Activated naive CD4-positive, alpha-beta T cell treated with anti-CD3 and anti-CD28 coated beads for 36 hours (primary cell): ENCODE measurements at regions not wholly inside any gene's neighbourhood (a gene's known extent, or its start where the extent isn't known, plus 50 kb on each side); places are given as distances from the start of the nearest gene placed in this dataset.

Source experiments
- CTCF ChIA-PET: fragments of 350-600 bp; sonication (Branson Sonifier 250); formaldehyde crosslinking; loops from one replicate; lab custom pipeline; 2021; ENCODE audit warnings: antibody characterized with exemption; lab: Charles Lee
- DNase-seq: peaks from one replicate; pipeline ENCODE4 v3.0.0-alpha.2; 2020
- H3K27ac Mint-ChIP-seq: one replicate; pipeline ENCODE4 v1.8.0; 2021; ENCODE audit warnings: mild to moderate bottlenecking, mixed read lengths
- H3K27me3 Mint-ChIP-seq: one replicate; pipeline ENCODE4 v1.8.0; 2021; ENCODE audit warnings: low read depth, mixed read lengths
- H3K36me3 Mint-ChIP-seq: one replicate; pipeline ENCODE4 v1.8.0; 2021; ENCODE audit warnings: low read depth, mixed read lengths
- H3K4me1 Mint-ChIP-seq: one replicate; pipeline ENCODE4 v1.8.0; 2021; ENCODE audit warnings: low read depth, mixed read lengths
- H3K4me3 Mint-ChIP-seq: one replicate; pipeline ENCODE4 v1.8.0; 2021; ENCODE audit warnings: mild to moderate bottlenecking, moderate library complexity, mixed read lengths
- H3K9me3 Mint-ChIP-seq: one replicate; pipeline ENCODE4 v1.8.0; 2021; ENCODE audit warnings: mixed read lengths
- intact Hi-C: fragments of 100-400 bp; cut with micrococcal nuclease; formaldehyde crosslinking; loops from one replicate; pipeline ENCODE4 v1.15.1; 2023

DNA sequence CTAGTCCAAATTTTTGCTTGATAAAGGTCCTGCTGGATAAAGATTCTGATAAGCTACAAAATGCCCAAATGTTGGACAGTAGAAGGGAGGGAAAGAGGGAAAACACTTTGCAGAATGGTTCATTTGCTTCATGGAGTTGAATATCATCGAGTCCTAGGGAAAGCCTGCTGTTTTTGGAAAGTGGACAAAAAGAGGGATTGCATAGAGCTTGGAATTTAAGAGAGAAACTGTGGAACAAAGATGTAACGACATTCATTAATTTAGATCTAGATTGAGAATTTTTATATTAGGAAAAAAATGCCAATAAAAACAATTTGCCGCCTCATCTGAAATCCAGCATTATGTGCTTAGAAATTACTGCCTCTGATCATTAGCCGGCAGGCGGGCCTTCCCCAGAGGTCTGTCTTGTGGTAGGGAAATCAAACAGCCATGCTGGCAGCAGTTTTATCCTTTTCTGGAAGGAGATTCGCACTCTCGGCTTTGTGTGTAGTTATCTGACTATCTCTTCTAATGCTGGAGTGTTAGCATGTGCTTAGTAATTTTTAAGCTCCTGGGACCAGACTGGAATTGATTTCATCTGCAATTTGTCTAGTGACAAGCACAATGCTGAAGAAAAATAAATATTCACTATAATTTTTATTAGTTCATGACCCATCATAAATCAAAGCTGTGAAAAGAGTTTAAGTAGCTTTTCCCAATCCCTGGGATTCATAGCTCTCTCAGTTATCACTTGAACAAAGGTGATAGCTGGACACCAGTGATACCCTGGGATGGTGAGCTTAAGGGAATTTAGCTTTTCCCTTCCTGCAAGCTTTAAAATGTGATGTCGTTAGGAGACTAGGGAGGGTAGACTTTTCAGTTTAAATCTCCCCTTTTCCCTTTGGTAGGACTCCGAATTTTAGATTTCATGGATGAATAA is 329.5 kb downstream of the PRL start:
- intact Hi-C loops: no loop called here
- H3K27me3 Mint-ChIP-seq: no peaks in the 10 kb centered on the region
- no peaks in the 10 kb centered on the region for H3K9me3 Mint-ChIP-seq
- H3K36me3 Mint-ChIP-seq: no peaks in the 10 kb centered on the region
- DNase-seq: no peak
- CTCF ChIA-PET: interaction anchor here (0.5 kb wide), 1 partner anchor 1400 kb away, joined by 3 read pairs; no protein-coding TSS in a partner anchor
- no peak overlapping the region for H3K4me3 Mint-ChIP-seq
- H3K4me1 Mint-ChIP-seq: peaks cover 3% of the 10 kb centered on the region
- no peak overlapping the region for H3K27ac Mint-ChIP-seq

DNA sequence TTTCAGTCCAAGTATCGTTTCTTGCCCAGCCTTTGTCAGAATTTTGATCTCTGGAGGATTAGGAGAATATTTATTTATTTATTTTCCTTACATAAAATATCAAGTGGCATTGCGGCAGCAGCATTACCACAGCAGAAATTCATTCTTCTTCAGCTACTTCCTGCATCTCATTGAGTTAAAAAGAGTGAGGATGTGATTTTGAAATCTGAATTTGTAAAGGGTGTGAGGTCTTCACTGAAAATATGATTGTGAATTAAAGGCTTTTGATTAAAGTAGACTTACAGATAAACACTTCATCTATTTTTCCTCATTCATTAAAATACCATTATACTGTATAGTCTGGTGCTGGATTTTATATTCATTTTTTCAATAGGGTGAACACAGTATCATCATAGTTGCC is 328.4 kb downstream of the PRL start:
- H3K4me1 Mint-ChIP-seq: peaks cover 3% of the 10 kb centered on the region
- no peaks in the 10 kb centered on the region for H3K36me3 Mint-ChIP-seq
- no peaks in the 10 kb centered on the region for H3K9me3 Mint-ChIP-seq
- no peak for DNase-seq
- intact Hi-C loops: no loop called here
- CTCF ChIA-PET: no interaction called here
- H3K4me3 Mint-ChIP-seq: no peak overlapping the region
- H3K27ac Mint-ChIP-seq: no peak overlapping the region
- no peaks in the 10 kb centered on the region for H3K27me3 Mint-ChIP-seq

DNA sequence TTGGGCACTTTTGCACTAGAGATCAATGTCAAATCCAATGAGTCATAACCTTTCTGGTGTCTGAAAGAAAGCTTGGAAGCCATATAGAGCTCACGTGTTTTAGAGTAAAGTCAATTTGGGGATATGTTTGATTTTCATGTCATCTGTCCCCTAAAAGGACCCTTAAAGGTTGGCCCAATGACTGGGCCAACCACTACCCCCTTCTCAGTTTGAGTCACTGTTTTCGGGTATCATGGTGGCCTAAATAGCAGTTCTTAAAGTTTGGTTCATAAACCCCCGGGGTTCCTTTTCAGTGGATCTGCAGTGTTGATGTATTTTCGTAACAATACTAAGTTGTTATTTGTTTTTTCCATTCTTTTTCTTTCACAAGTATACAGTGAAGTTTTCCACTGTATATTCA is 327.6 kb downstream of the PRL start:
- no peak for DNase-seq
- Mint-ChIP-seq H3K36me3 (no peaks in the 10 kb centered on the region), H3K4me3 (no peak overlapping the region), H3K4me1 (peaks cover 3% of the 10 kb centered on the region), H3K27ac (no peak overlapping the region), H3K27me3 (no peaks in the 10 kb centered on the region), H3K9me3 (no peaks in the 10 kb centered on the region)
- intact Hi-C loops: no loop called here
- CTCF ChIA-PET: no interaction called here

DNA sequence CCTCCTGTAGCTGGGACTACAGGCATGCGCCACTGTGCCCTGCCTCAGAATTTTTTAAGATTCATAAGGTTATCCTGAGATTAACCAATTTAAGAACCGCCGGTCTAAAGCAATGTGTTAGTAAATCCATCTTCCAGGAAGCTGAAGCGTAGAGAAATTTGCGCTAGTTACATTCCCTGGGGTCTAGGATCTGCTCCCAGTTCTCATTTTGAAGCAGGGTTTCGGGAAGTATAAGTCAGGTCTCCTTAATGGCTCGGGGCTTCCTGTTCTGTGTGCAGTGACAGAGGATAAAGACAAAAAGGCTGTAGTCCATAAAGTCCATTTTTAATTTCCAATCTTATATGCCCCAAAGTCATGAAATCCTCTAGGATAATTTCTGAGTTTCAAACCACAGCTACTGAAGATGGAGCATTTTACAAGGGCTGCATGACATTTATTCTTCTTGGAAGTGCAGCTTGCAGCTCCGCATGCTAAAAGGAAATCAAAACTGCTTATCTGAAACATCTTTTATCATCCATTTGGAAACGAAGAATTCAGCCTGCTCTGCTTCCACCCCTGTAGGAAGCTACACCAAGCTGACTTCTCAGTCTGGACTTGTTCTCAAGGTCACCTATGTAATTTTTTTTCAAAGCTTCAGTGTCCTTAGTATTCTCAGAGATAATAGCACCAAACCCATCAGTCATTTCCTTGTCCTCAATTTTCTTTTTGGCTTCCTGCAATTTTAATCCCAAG is 326.1 kb downstream of the PRL start:
- Mint-ChIP-seq H3K4me3 (no peak overlapping the region), H3K9me3 (no peaks in the 10 kb centered on the region), H3K4me1 (no peaks in the 10 kb centered on the region), H3K27ac (no peak overlapping the region), H3K36me3 (no peaks in the 10 kb centered on the region), H3K27me3 (no peaks in the 10 kb centered on the region)
- DNase-seq: no peak
- CTCF ChIA-PET: interaction anchor here (1.2 kb wide), 1 partner anchor 14 kb away, joined by 3 read pairs; no protein-coding TSS in a partner anchor
- intact Hi-C loops: no loop called here

DNA sequence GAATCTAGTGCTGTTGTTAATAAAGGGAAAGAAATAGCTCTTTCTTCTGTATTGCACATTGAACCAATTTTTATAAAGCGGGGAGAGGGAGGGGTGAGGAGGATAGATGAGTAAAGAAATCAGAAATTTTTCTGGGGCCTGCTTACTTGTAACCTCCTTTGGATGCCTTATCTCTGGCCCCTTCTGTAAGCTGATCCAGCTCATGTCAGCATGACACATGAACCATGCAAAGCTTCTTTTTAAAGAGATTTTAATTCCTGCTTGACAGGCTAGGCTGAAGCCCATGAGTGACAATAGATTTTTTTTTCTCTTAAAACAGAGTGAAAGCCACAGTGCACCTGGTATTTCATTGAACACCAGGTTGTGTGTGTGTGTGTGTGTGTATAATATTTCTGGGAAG is 325.3 kb downstream of the PRL start:
- Mint-ChIP-seq H3K36me3 (no peaks in the 10 kb centered on the region), H3K27ac (no peak overlapping the region), H3K4me1 (no peaks in the 10 kb centered on the region), H3K4me3 (no peak overlapping the region), H3K27me3 (peaks cover 5% of the 10 kb centered on the region), H3K9me3 (no peaks in the 10 kb centered on the region)
- intact Hi-C loops: no loop called here
- no peak for DNase-seq
- CTCF ChIA-PET: interaction anchor here (0.6 kb wide), 1 partner anchor 375 kb away, joined by 3 read pairs; no protein-coding TSS in a partner anchor

DNA sequence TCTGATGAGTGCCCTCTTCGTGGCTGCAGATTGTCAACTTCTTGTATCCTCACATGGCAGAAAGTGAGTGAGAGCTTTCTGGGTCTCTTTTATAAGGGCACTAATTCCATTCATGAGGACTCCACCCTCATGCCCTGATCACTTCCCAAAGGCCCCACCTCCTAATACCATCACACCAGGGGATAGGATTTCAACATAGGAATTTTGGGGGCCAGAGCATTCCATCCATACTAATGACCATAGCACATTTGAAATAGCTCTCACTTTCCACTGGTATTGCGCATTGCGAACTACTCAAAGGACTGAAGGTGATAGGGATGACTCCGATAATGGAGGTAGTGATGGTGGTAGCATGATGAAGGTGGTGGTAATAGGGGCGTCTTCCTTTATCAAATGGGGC is 324.3 kb downstream of the PRL start:
- H3K9me3 Mint-ChIP-seq: no peaks in the 10 kb centered on the region
- CTCF ChIA-PET: no interaction called here
- H3K36me3 Mint-ChIP-seq: no peaks in the 10 kb centered on the region
- H3K4me3 Mint-ChIP-seq: no peak overlapping the region
- H3K27ac Mint-ChIP-seq: no peak overlapping the region
- intact Hi-C loops: no loop called here
- no peaks in the 10 kb centered on the region for H3K4me1 Mint-ChIP-seq
- peaks cover 5% of the 10 kb centered on the region for H3K27me3 Mint-ChIP-seq
- DNase-seq: no peak

DNA sequence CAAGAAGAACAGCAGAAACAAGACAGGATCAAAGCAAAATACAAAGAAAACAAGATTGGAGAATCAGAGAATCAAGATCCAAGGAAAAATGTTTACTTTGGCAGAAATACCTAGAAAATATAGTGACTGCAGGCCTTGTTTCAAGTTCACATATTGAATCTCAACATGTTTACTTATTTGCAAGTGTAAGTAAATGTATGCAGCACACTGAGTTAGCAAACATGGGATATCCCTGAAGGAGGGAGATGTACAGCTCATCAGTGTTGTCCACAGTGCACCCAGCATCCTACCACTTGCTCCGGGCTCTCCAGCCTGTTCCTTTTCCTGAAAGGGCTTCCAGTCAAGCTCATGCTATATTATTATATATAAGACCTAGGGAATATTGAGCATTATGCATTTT is 319.5 kb downstream of the PRL start:
- Mint-ChIP-seq H3K27ac (no peak overlapping the region), H3K36me3 (no peaks in the 10 kb centered on the region), H3K4me3 (no peak overlapping the region), H3K4me1 (no peaks in the 10 kb centered on the region), H3K27me3 (peaks cover 9% of the 10 kb centered on the region), H3K9me3 (no peaks in the 10 kb centered on the region)
- CTCF ChIA-PET: no interaction called here
- intact Hi-C loops: no loop called here
- no peak for DNase-seq

DNA sequence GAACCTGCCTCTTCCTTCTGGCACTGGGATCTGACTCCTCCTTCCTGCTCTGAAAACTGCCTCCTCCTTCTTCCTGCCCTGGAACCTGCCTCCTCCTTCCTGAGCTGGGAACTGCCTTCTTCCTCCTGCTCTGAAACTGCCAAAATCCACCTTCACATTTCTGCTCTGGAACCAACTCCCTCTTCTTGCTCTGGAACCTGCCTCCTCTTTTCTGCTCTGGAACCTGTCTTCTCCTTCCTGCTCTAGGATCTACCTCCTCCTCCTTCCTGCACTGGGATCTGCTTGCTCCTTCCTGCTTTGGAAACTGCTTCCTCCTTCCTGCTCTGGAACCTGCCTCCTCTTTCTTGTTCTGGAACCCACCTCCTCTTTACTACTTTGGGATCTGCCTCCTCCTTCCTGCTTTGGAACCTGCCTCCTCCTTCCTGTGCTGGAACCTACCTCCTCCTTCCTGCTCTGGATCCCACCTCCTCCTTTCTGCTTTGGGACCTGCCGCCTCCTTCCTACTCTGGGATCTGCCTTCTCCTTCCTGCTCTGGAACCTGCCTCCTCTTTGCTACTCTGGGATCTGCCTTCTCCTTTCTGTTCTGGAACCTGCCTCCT is 315.5 kb downstream of the PRL start:
- DNase-seq: no peak
- Mint-ChIP-seq H3K36me3 (no peaks in the 10 kb centered on the region), H3K4me1 (no peaks in the 10 kb centered on the region), H3K27me3 (peaks cover 5% of the 10 kb centered on the region), H3K27ac (no peak overlapping the region), H3K4me3 (no peak overlapping the region), H3K9me3 (no peaks in the 10 kb centered on the region)
- CTCF ChIA-PET: no interaction called here
- intact Hi-C loops: no loop called here

DNA sequence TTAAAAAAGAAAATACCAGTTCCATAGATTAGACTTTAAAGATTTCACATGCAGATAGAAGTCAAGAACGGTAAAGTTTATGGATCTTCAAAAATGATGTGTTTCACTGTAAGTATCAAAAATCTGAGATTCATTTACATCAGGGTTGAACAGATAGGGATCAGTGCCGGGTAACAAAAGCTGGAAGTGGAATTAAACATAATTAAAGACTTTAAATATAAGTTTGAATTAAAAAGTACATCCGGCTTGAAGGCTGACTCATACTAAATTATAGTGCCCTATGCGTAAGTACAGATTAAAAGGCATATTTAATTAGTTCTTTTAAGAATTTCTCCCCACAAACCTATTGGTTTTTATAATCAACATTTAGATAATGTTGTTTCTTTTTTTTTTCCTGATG is 312.7 kb downstream of the PRL start:
- H3K27me3 Mint-ChIP-seq: peaks cover 8% of the 10 kb centered on the region
- CTCF ChIA-PET: interaction anchor here (0.6 kb wide), 1 partner anchor 14 kb away, joined by 3 read pairs; no protein-coding TSS in a partner anchor
- H3K36me3 Mint-ChIP-seq: no peaks in the 10 kb centered on the region
- no peak overlapping the region for H3K4me3 Mint-ChIP-seq
- no peak for DNase-seq
- H3K27ac Mint-ChIP-seq: no peak overlapping the region
- intact Hi-C loops: no loop called here
- no peaks in the 10 kb centered on the region for H3K9me3 Mint-ChIP-seq
- peaks cover 16% of the 10 kb centered on the region for H3K4me1 Mint-ChIP-seq

DNA sequence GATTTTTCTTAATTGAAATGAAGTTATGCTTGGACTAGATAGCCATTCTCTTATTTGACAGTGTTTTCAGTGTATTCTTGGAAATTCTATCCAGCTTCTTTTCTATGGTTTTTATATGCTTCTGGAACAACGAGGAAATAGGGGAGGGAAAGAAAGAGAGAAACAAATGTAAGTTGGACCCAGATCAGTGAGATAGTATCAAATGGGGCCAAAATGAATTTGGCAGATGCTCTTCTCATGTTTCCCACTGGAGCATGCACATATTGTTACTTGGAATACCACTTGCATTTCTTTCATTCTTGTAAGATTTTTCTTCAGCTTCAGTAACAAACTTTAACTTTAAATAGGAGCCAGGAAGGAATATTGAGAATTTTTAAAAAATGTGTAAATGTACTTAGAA is 312.3 kb downstream of the PRL start:
- Mint-ChIP-seq H3K27me3 (peaks cover 8% of the 10 kb centered on the region), H3K27ac (no peak overlapping the region), H3K9me3 (no peaks in the 10 kb centered on the region), H3K4me1 (peaks cover 16% of the 10 kb centered on the region), H3K36me3 (no peaks in the 10 kb centered on the region), H3K4me3 (no peak overlapping the region)
- CTCF ChIA-PET: interaction anchor here (0.6 kb wide), 1 partner anchor 14 kb away, joined by 3 read pairs; no protein-coding TSS in a partner anchor
- intact Hi-C loops: no loop called here
- no peak for DNase-seq

DNA sequence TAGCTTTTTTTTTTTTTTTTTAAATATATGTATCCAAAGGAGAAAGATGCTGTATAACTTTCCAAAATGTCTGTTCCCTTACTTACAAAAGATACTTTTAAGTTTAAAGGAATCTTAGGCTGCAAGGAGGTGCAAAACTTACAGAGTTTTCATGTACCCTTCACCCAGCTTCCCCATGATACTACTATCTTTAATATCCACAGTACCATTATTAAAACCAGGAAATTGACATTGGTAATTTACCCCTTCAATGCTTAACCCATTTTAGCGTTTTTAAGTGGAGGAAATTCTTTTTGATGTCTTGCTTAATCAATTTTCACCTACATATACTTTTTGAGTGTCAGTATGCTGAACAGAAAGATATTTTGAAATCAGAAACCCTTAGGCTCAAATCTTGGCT is 310.9 kb downstream of the PRL start:
- CTCF ChIA-PET: no interaction called here
- no peaks in the 10 kb centered on the region for H3K36me3 Mint-ChIP-seq

DNA sequence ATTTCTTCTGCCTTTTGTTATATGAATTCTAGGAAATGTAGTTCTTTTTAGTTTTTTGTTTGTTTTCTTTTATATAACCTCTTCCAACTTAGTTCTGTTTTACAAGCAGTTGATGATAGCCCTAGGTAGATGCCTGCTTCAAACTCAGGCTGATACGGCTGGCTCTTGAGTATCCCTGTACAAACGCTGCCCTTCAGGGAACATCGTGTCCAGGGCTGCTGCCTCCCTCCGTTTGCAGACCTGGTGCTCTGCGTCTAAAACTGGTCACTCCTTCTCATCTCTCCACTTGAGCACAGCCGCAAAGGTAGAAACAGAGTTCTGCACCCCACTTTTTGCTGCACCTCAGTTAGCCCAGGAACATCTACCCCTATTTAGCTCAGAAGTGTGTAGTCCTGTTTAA is 310.1 kb downstream of the PRL start:
- Mint-ChIP-seq H3K9me3 (no peaks in the 10 kb centered on the region), H3K27me3 (peaks cover 6% of the 10 kb centered on the region), H3K27ac (no peak overlapping the region), H3K4me1 (peaks cover 16% of the 10 kb centered on the region), H3K4me3 (no peak overlapping the region), H3K36me3 (no peaks in the 10 kb centered on the region)
- CTCF ChIA-PET: no interaction called here
- intact Hi-C loops: no loop called here
- no peak for DNase-seq

More for the DNA sequence above, 310.9 kb downstream of the PRL start:
- Mint-ChIP-seq H3K27ac (no peak overlapping the region), H3K4me1 (peaks cover 16% of the 10 kb centered on the region), H3K4me3 (no peak overlapping the region), H3K9me3 (no peaks in the 10 kb centered on the region), H3K27me3 (peaks cover 8% of the 10 kb centered on the region)
- no peak for DNase-seq
- intact Hi-C loops: no loop called here
